HK-2 (cell line): ENCODE measurements at regions not wholly inside any gene's neighbourhood (a gene's known extent, or its start where the extent isn't known, plus 50 kb on each side); places are given as distances from the start of the nearest gene placed in this dataset.

ENCODE experiments used
- DNase-seq: peaks from one replicate; pipeline ENCODE4 v3.0.0-alpha.2; 2018; ENCODE audit not compliant: unreplicated experiment

- no peak for DNase-seq
Observed at GRCh38 chrX:146144039-146144438, 326.4 kb downstream of the SLITRK2 start.

GRCh38 chrX:146154191-146154590, 336.6 kb downstream of the SLITRK2 start:
- DNase-seq = no peak

- DNase-seq = no peak
Observed at GRCh38 chrX:146160443-146161203, 343.0 kb downstream of the SLITRK2 start.

GRCh38 chrX:146173742-146174141, 356.1 kb downstream of the SLITRK2 start:
- no peak for DNase-seq

GRCh38 chrX:146181858-146182257, 364.2 kb downstream of the SLITRK2 start:
- DNase-seq = no peak

GRCh38 chrX:146186540-146186939, 368.9 kb downstream of the SLITRK2 start:
- no peak for DNase-seq

- no peak for DNase-seq
Observed at GRCh38 chrX:146189371-146189770, 371.7 kb downstream of the SLITRK2 start.

- DNase-seq = no peak
Observed at GRCh38 chrX:146208821-146209220, 391.2 kb downstream of the SLITRK2 start.

GRCh38 chrX:146224442-146224841, 406.8 kb downstream of the SLITRK2 start:
- no peak for DNase-seq

- no peak for DNase-seq
Observed at GRCh38 chrX:146238173-146238572, 420.5 kb downstream of the SLITRK2 start.

- no peak for DNase-seq
Observed at GRCh38 chrX:146241902-146242301, 424.3 kb downstream of the SLITRK2 start.

GRCh38 chrX:146243041-146243440, 425.4 kb downstream of the SLITRK2 start:
- no peak for DNase-seq

- no peak for DNase-seq
Observed at GRCh38 chrX:146259207-146259606, 441.6 kb downstream of the SLITRK2 start.

GRCh38 chrX:146264763-146265375, 447.2 kb downstream of the SLITRK2 start:
- DNase-seq = no peak

GRCh38 chrX:146278381-146278780, 460.8 kb downstream of the SLITRK2 start:
- peak; percentile 2 for DNase-seq
